ENCODE measurements at regions not wholly inside any gene's neighbourhood (a gene's known extent, or its start where the extent isn't known, plus 50 kb on each side); places are given as distances from the start of the nearest gene placed in this dataset.

GRCh38 chr2:199115169-199115568 is 342.6 kb downstream of the SATB2 start:
- no peak overlapping the region for H3K4me3 Mint-ChIP-seq
- H3K36me3 ChIP-seq (ENCODE audit: control insufficient read depth, insufficient read depth, low read length): no peaks in the 10 kb centered on the region
- H3K4me1 Mint-ChIP-seq: no peaks in the 10 kb centered on the region
- H3K36me3 Mint-ChIP-seq (ENCODE audit: low read depth): no peaks in the 10 kb centered on the region
- DNase-seq: no peak
- no peak overlapping the region for H3K27ac ChIP-seq (ENCODE audit: low read depth, low read length)
- H3K4me1 ChIP-seq (ENCODE audit: control insufficient read depth, insufficient read depth, low read length): no peaks in the 10 kb centered on the region
- peak overlapping the region; percentile 2 for H3K27ac Mint-ChIP-seq
- no peaks in the 10 kb centered on the region for H3K27me3 ChIP-seq (ENCODE audit: control insufficient read depth, insufficient read depth, low read length, poor library complexity, severe bottlenecking)
- no peaks in the 10 kb centered on the region for H3K9me3 ChIP-seq (ENCODE audit: control insufficient read depth, low read length)
- 100% methylated on average over 2 of the region's 2 CpGs; no CpG with 5 or more reads in 1 of the 2 experiments for WGBS, 2 experiments (ENCODE audit: insufficient coverage in 1 of 2, insufficient read length in 1 of 2)
- TF ChIP-seq, protein P1, sequence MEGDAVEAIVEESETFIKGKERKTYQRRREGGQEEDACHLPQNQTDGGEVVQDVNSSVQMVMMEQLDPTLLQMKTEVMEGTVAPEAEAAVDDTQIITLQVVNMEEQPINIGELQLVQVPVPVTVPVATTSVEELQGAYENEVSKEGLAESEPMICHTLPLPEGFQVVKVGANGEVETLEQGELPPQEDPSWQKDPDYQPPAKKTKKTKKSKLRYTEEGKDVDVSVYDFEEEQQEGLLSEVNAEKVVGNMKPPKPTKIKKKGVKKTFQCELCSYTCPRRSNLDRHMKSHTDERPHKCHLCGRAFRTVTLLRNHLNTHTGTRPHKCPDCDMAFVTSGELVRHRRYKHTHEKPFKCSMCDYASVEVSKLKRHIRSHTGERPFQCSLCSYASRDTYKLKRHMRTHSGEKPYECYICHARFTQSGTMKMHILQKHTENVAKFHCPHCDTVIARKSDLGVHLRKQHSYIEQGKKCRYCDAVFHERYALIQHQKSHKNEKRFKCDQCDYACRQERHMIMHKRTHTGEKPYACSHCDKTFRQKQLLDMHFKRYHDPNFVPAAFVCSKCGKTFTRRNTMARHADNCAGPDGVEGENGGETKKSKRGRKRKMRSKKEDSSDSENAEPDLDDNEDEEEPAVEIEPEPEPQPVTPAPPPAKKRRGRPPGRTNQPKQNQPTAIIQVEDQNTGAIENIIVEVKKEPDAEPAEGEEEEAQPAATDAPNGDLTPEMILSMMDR (conservative IDR thresholded peaks at IDR 0.05): no peak
- no peaks in the 10 kb centered on the region for H3K27me3 Mint-ChIP-seq (ENCODE audit: insufficient read depth)
- no peaks in the 10 kb centered on the region for H3K9me3 Mint-ChIP-seq
- no peak overlapping the region for H3K4me3 ChIP-seq (ENCODE audit: low read length)
- H3K9ac ChIP-seq (ENCODE audit: extremely low read depth, low read length, poor library complexity, severe bottlenecking): no peak overlapping the region

DNA sequence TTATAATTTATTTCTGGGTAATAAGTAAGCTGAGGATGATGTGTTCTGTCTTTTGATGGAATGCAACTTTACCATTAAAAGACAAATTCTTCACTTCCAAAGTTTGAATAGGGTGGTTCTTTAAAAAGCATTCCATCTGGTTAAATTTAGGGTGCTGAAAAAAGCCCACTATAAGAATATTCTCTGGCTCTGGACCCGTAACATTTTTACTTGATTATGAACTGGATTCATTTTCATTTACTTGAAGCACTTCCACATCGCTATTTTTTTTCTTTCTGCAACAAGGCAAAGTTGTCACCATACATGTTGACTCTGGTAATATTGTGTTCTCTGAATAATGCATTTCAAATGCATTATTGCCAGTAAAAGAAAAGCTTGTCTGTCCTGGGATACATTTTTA is 344.6 kb downstream of the SATB2 start:
- Mint-ChIP-seq H3K4me3 (no peak overlapping the region), H3K9me3 (no peaks in the 10 kb centered on the region), H3K27ac (no peak overlapping the region), H3K4me1 (no peaks in the 10 kb centered on the region), H3K36me3 (ENCODE audit: low read depth) (no peaks in the 10 kb centered on the region), H3K27me3 (ENCODE audit: insufficient read depth) (no peaks in the 10 kb centered on the region)
- H3K9me3 ChIP-seq (ENCODE audit: control insufficient read depth, low read length): no peaks in the 10 kb centered on the region
- no peaks in the 10 kb centered on the region for H3K27me3 ChIP-seq (ENCODE audit: control insufficient read depth, insufficient read depth, low read length, poor library complexity, severe bottlenecking)
- H3K4me3 ChIP-seq (ENCODE audit: low read length): no peak overlapping the region
- no peaks in the 10 kb centered on the region for H3K4me1 ChIP-seq (ENCODE audit: control insufficient read depth, insufficient read depth, low read length)
- WGBS, 2 experiments (ENCODE audit: insufficient coverage in 1 of 2, insufficient read length in 1 of 2): 67 to 98% methylated on average over 1 to 2 of the region's 2 CpGs
- TF ChIP-seq, protein P1 (conservative IDR thresholded peaks at IDR 0.05): no peak
- H3K9ac ChIP-seq (ENCODE audit: extremely low read depth, low read length, poor library complexity, severe bottlenecking): no peak overlapping the region
- no peaks in the 10 kb centered on the region for H3K36me3 ChIP-seq (ENCODE audit: control insufficient read depth, insufficient read depth, low read length)
- H3K27ac ChIP-seq (ENCODE audit: low read depth, low read length): no peak overlapping the region
- DNase-seq: no peak

DNA sequence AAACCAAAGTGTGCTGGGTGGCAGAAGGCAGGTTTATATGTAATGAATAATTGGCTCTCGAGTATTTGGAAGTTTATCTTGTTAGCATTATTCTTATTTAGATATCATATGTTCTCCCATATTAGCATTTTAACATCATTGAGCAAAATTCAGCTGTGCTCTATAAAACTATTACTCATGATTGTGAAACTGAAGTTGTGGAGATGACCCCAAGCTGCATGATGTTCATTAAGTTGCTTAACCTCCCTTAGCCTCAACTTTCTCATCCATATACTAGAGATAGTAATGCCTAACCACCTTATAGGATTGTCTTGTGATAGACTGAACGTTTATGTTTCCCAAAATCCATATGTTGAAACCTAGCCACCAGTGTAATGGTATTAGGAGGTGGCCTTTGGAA is 346.3 kb downstream of the SATB2 start:
- no peaks in the 10 kb centered on the region for H3K36me3 ChIP-seq (ENCODE audit: control insufficient read depth, insufficient read depth, low read length)
- H3K9me3 Mint-ChIP-seq: no peaks in the 10 kb centered on the region
- no peaks in the 10 kb centered on the region for H3K9me3 ChIP-seq (ENCODE audit: control insufficient read depth, low read length)
- 100% methylated on average over 1 of the region's 2 CpGs; no CpG with 5 or more reads in 1 of the 2 experiments for WGBS, 2 experiments (ENCODE audit: insufficient coverage in 1 of 2, insufficient read length in 1 of 2)
- no peak overlapping the region for H3K4me3 Mint-ChIP-seq
- no peaks in the 10 kb centered on the region for H3K27me3 Mint-ChIP-seq (ENCODE audit: insufficient read depth)
- TF ChIP-seq, protein P1 (conservative IDR thresholded peaks at IDR 0.05): no peak
- no peaks in the 10 kb centered on the region for H3K4me1 Mint-ChIP-seq
- no peak overlapping the region for H3K9ac ChIP-seq (ENCODE audit: extremely low read depth, low read length, poor library complexity, severe bottlenecking)
- no peaks in the 10 kb centered on the region for H3K27me3 ChIP-seq (ENCODE audit: control insufficient read depth, insufficient read depth, low read length, poor library complexity, severe bottlenecking)
- H3K4me3 ChIP-seq (ENCODE audit: low read length): no peak overlapping the region
- H3K4me1 ChIP-seq (ENCODE audit: control insufficient read depth, insufficient read depth, low read length): no peaks in the 10 kb centered on the region
- no peak overlapping the region for H3K27ac ChIP-seq (ENCODE audit: low read depth, low read length)
- no peak for DNase-seq
- H3K36me3 Mint-ChIP-seq (ENCODE audit: low read depth): no peaks in the 10 kb centered on the region
- H3K27ac Mint-ChIP-seq: no peak overlapping the region

All from endodermal cell (in vitro differentiated cells).